Endothelial cell of umbilical vein (primary cell): ENCODE measurements at regions not wholly inside any gene's neighbourhood (a gene's known extent, or its start where the extent isn't known, plus 50 kb on each side); places are given as distances from the start of the nearest gene placed in this dataset.

Experiments
- BruUV-seq: library from RNA; stranded (reverse); fragments of 400-500 nt; replicated peaks from 2 replicates; lab custom pipeline; 2021; lab: Mats Ljungman, UMichigan
- CTCF ChIA-PET: fragments of 300-600, 350-600 bp; sonication (Branson Sonifier 250); formaldehyde crosslinking; loops from one replicate; lab custom pipeline; 2021; ENCODE audit warnings: antibody characterized with exemption, inconsistent platforms; lab: Charles Lee
- POLR2A ChIA-PET: fragments of 300-600, 350-600 bp; sonication (Branson Sonifier 250); formaldehyde crosslinking; loops from one replicate; lab custom pipeline; 2021; ENCODE audit warnings: antibody characterized with exemption, inconsistent platforms; lab: Charles Lee
- DNase-seq: peaks from one replicate; pipeline ENCODE4 v3.0.0-alpha.2; 2011; ENCODE audit warnings: low read depth, low spot score
- FAIRE-seq: peaks from 2 replicates; lab custom pipeline; 2011; peaks lifted over from hg19 to GRCh38; lab: Jason Lieb, UNC
- H2AFZ ChIP-seq: 2 replicates; pipeline ENCODE4 v1.6.0; 2012; ENCODE audit warnings: low read depth, low read length, control low read depth, inconsistent platforms
- H3K27ac ChIP-seq: 2 replicates; pipeline ENCODE4 v1.5.1; 2011; ENCODE audit warnings: low read depth, mild to moderate bottlenecking, control low read depth, low read length, moderate library complexity; ENCODE audit not compliant: insufficient read depth
- H3K27me3 ChIP-seq, 2 experiments: 2 replicates each; pipeline versions ENCODE4 v1.6.0 to v1.6.1; 2011; ENCODE audit warnings: low read length in 2 of 2, mixed read lengths in 1 of 2; ENCODE audit not compliant: control insufficient read depth in 2 of 2, insufficient read depth in 2 of 2
- H3K36me3 ChIP-seq, 2 experiments: 2 replicates in 1 of 2; 3 replicates in 1 of 2; pipeline ENCODE4 v1.5.1; 2011; ENCODE audit warnings: low read length in 2 of 2, mild to moderate bottlenecking in 1 of 2, moderate library complexity in 1 of 2; ENCODE audit not compliant: control insufficient read depth in 2 of 2, insufficient read depth in 2 of 2; ENCODE audit errors: extremely low read depth in 1 of 2
- H3K4me1 ChIP-seq: 3 replicates; pipeline ENCODE4 v1.5.1; 2011; ENCODE audit warnings: mild to moderate bottlenecking, low read length; ENCODE audit not compliant: control insufficient read depth, insufficient read depth; ENCODE audit errors: extremely low read depth
- H3K4me2 ChIP-seq: 2 replicates; pipeline ENCODE4 v1.6.1; 2011; ENCODE audit warnings: low read length, control low read depth, mixed read lengths; ENCODE audit not compliant: insufficient read depth
- H3K4me3 ChIP-seq, 3 experiments: fragments of 200-600 bp in 1 of 3; sonication (generic), shearing (Covaris generic) in 1 of 3; replicated peaks in 1 of 3; 2 replicates each; pipeline ENCODE4 v1.5.1; 2011 to 2016; ENCODE audit warnings: control low read depth in 3 of 3, low read length in 3 of 3, mild to moderate bottlenecking in 2 of 3, inconsistent platforms in 1 of 3, low read depth in 1 of 3, moderate library complexity in 1 of 3; ENCODE audit not compliant: insufficient read depth in 1 of 3
- H3K79me2 ChIP-seq: 2 replicates; pipeline ENCODE4 v1.6.0; 2012; ENCODE audit warnings: low read length, inconsistent platforms; ENCODE audit not compliant: control insufficient read depth, insufficient read depth
- H3K9ac ChIP-seq: replicated peaks from 2 replicates; pipeline ENCODE3; 2011; ENCODE audit warnings: low read length, control low read depth; ENCODE audit not compliant: insufficient read depth; ENCODE audit errors: extremely low read depth
- H3K9me1 ChIP-seq: replicated peaks from 3 replicates; pipeline ENCODE4 v1.6.0; 2011; ENCODE audit warnings: mild to moderate bottlenecking, low read length; ENCODE audit not compliant: control insufficient read depth, insufficient read depth; ENCODE audit errors: extremely low read depth
- H3K9me3 ChIP-seq: replicated peaks from 2 replicates; pipeline ENCODE4 v1.5.1; 2012; ENCODE audit warnings: low read length, inconsistent platforms; ENCODE audit not compliant: control insufficient read depth, insufficient read depth
- H4K20me1 ChIP-seq: replicated peaks from 2 replicates; pipeline ENCODE3; 2011; ENCODE audit warnings: mild to moderate bottlenecking, low read length; ENCODE audit not compliant: control insufficient read depth, insufficient read depth; ENCODE audit errors: extremely low read depth
- CTCF ChIP-seq, 2 donors: IDR thresholded peaks; 1 replicate in 1 of 2; 2 replicates in 1 of 2; pipeline ENCODE4 v1.5.1; 2011; ENCODE audit warnings: low read length in 2 of 2, mild to moderate bottlenecking in 2 of 2, moderate library complexity in 2 of 2, control low read depth in 1 of 2, inconsistent platforms in 1 of 2, low read depth in 1 of 2; ENCODE audit not compliant: insufficient read depth in 1 of 2; ENCODE audit errors: extremely low read depth in 1 of 2
- EZH2 ChIP-seq: IDR thresholded peaks from 2 replicates; pipeline ENCODE4 v1.6.1; 2012; ENCODE audit warnings: borderline replicate concordance, low read depth, mild to moderate bottlenecking, moderate library complexity, low read length, inconsistent platforms; ENCODE audit not compliant: severe bottlenecking
- FOS ChIP-seq: IDR thresholded peaks from 2 replicates; pipeline ENCODE4 v1.6.1; 2011; ENCODE audit warnings: mild to moderate bottlenecking, low read length, moderate library complexity, borderline replicate concordance; ENCODE audit not compliant: insufficient read depth
- GATA2 ChIP-seq: IDR thresholded peaks from 2 replicates; pipeline ENCODE4 v1.7.0; 2011; ENCODE audit warnings: low read depth, mild to moderate bottlenecking, moderate library complexity, mixed read lengths, low read length; ENCODE audit not compliant: insufficient read length, insufficient read depth
- JUN ChIP-seq: IDR thresholded peaks from 2 replicates; pipeline ENCODE4 v1.6.1; 2011; ENCODE audit warnings: borderline replicate concordance, low read depth; ENCODE audit not compliant: insufficient read length, insufficient read depth
- MYC ChIP-seq: IDR thresholded peaks from one replicate; pipeline ENCODE4 v1.6.1; 2011; ENCODE audit warnings: mild to moderate bottlenecking, low read depth, low read length
- POLR2A ChIP-seq: IDR thresholded peaks from 2 replicates; pipeline ENCODE4 v1.6.1; 2012; ENCODE audit warnings: low read depth, mild to moderate bottlenecking, control low read depth, low read length
- POLR2AphosphoS5 ChIP-seq: IDR thresholded peaks from 2 replicates; pipeline ENCODE4 v1.6.1; 2012; ENCODE audit warnings: low read depth, mild to moderate bottlenecking, control low read depth, low read length, moderate library complexity; ENCODE audit not compliant: insufficient read depth
- dilution Hi-C: fragments of 300-500 bp; cut with MboI; formaldehyde crosslinking; loops from one replicate; pipeline ENCODE4 v1.15.0; 2019; ENCODE audit warnings: low sequenced_read_pairs; ENCODE audit not compliant: extremely low pct_ligation_motif_present
- intact Hi-C: fragments of 100-400 bp; cut with micrococcal nuclease; formaldehyde crosslinking; loops from one replicate; pipeline ENCODE4 v1.10.0; 2022
- TF ChIP-seq, protein P1 (sequence below): IDR thresholded peaks from 2 replicates; pipeline ENCODE4 v1.6.1; 2011; ENCODE audit not compliant: insufficient read depth, insufficient read length

- FAIRE-seq (no peak), DNase-seq (no peak)
- dilution Hi-C loops: no loop called here
- Histone ChIP-seq H3K4me3 (no peak overlapping the region), H2AFZ (no peak overlapping the region), H3K4me2 (no peak overlapping the region), H4K20me1 (no peaks in the 10 kb centered on the region), H3K9ac (no peak overlapping the region), H3K79me2 (no peaks in the 10 kb centered on the region), H3K27ac (no peak overlapping the region), H3K9me1 (no peaks in the 10 kb centered on the region), H3K4me1 (peaks cover 5% of the 10 kb centered on the region), H3K9me3 (no peaks in the 10 kb centered on the region), H3K27me3 (peaks cover 0 to 4% of the 10 kb centered on the region in 2 experiments), H3K36me3 (no peaks in the 10 kb centered on the region)
- TF ChIP-seq MYC (no peak), POLR2A (no peak)
- no TSS peak for BruUV-seq
- intact Hi-C loops: no loop called here
- POLR2A ChIA-PET: no interaction called here
- CTCF ChIA-PET: no interaction called here
Observed at GRCh38 chr2:65486802-65487201, 54.4 kb upstream of the SPRED2 start.

DNA sequence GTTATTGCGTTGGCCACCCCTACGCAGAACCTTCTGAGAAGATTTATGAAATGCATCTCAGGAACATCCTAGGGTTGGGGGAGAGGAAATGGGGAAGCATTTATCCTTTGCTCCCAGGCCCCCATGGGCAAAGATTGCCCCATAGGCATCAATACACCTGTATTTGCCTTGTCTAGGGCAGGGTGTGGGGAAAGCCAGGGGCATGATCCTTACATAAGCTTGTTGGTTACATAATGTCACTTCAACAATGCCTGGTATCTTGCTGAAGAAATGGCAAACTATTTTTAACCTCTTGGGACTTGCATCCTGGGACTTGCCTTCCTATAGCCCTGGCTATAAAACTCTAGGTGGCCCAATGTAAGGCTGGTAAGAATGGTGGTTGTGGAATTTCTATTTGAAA, 53.9 kb upstream of the SPRED2 start:
- dilution Hi-C loops: no loop called here
- BruUV-seq: no TSS peak
- POLR2A ChIA-PET: no interaction called here

More for the DNA sequence above, 53.9 kb upstream of the SPRED2 start:
- H3K9me1 ChIP-seq: no peaks in the 10 kb centered on the region
- H3K36me3 ChIP-seq: no peaks in the 10 kb centered on the region
- no peaks in the 10 kb centered on the region for H3K9me3 ChIP-seq
- H2AFZ ChIP-seq: no peak overlapping the region
- H3K4me3 ChIP-seq: no peak overlapping the region
- peaks cover under 1% of the 10 kb centered on the region for H3K4me1 ChIP-seq
- H3K4me2 ChIP-seq: no peak overlapping the region
- intact Hi-C loops: no loop called here
- no peak for TF ChIP-seq MYC
- TF ChIP-seq, protein P1, sequence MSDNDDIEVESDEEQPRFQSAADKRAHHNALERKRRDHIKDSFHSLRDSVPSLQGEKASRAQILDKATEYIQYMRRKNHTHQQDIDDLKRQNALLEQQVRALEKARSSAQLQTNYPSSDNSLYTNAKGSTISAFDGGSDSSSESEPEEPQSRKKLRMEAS: no peak
- no peak for TF ChIP-seq POLR2AphosphoS5
- TF ChIP-seq GATA2: no peak
- no peak for TF ChIP-seq CTCF (IDR thresholded peaks at IDR 0.05; ENCODE audit: extremely low read depth in 1 of 2, insufficient read depth in 1 of 2, low read depth in 1 of 2, low read length in 2 of 2)
- no peak for TF ChIP-seq FOS
- TF ChIP-seq JUN: no peak
- no peak for TF ChIP-seq POLR2A
- TF ChIP-seq EZH2: no peak
- H3K9ac ChIP-seq: no peak overlapping the region
- H4K20me1 ChIP-seq: no peaks in the 10 kb centered on the region
- FAIRE-seq: no peak
- H3K27ac ChIP-seq: no peak overlapping the region
- peaks cover 0 to 4% of the 10 kb centered on the region in 2 experiments for H3K27me3 ChIP-seq
- H3K79me2 ChIP-seq: no peaks in the 10 kb centered on the region
- DNase-seq: no peak
- CTCF ChIA-PET: no interaction called here
